GM12878 (cell line): ENCODE measurements at regions not wholly inside any gene's neighbourhood (a gene's known extent, or its start where the extent isn't known, plus 50 kb on each side); places are given as distances from the start of the nearest gene placed in this dataset.

Experiments
- ATAC-seq: fragments of 200-7000 bp; cut with Tn5 transposase; 3 replicates; pipeline ENCODE4 v1.9.1; 2020; ENCODE audit warnings: mild to moderate bottlenecking, moderate library complexity
- BruUV-seq: library from RNA; stranded (reverse); fragments of 400-500 nt; replicated peaks from 2 replicates; lab custom pipeline; 2021; lab: Mats Ljungman, UMichigan
- CTCF ChIA-PET: fragments of 300-600 bp; sonication (Branson Sonifier 250); formaldehyde crosslinking; extraction: SDS; loops from one replicate; lab custom pipeline; 2021; ENCODE audit warnings: inconsistent platforms; lab: Yijun Ruan, JAX
- POLR2A ChIA-PET: fragments of 350-600 bp; formaldehyde crosslinking; extraction: SDS; loops from one replicate; lab custom pipeline; 2021; ENCODE audit warnings: inconsistent platforms; lab: Charles Lee
- RAD21 ChIA-PET: fragments of 300-600 bp; sonication (Branson Sonifier 250); formaldehyde crosslinking; loops from one replicate; lab custom pipeline; 2023; ENCODE audit warnings: antibody characterized with exemption; ENCODE audit not compliant: unreplicated experiment; lab: Charles Lee
- SMC1A ChIA-PET: fragments of 300-600 bp; sonication (Branson Sonifier 250); formaldehyde crosslinking; loops from one replicate; lab custom pipeline; 2023; ENCODE audit not compliant: unreplicated experiment, uncharacterized antibody; lab: Charles Lee
- DNase-seq: peaks from one replicate; pipeline ENCODE4 v3.0.0-alpha.2; 2011; ENCODE audit warnings: low read depth, low spot score
- FAIRE-seq: peaks from 3 replicates; lab custom pipeline; 2011; peaks lifted over from hg19 to GRCh38; lab: Jason Lieb, UNC
- H2AFZ ChIP-seq: 2 replicates; pipeline ENCODE4 v1.6.0; 2011; ENCODE audit warnings: low read depth, low read length, control low read depth; ENCODE audit not compliant: control insufficient read depth
- H3K27ac ChIP-seq: 2 replicates; pipeline ENCODE4 v1.5.1; 2011; ENCODE audit warnings: control low read depth; ENCODE audit not compliant: control insufficient read depth, insufficient read depth
- H3K27me3 ChIP-seq, 2 experiments: replicated peaks in 1 of 2; 2 replicates each; pipeline versions ENCODE4 v1.6.0 to v1.6.1; 2011; ENCODE audit warnings: low read length in 1 of 2; ENCODE audit not compliant: control insufficient read depth in 2 of 2, insufficient read depth in 2 of 2
- H3K36me3 ChIP-seq, 2 experiments: 2 replicates each; pipeline ENCODE4 v1.5.1; 2011; ENCODE audit warnings: low read length in 1 of 2; ENCODE audit not compliant: control insufficient read depth in 2 of 2, insufficient read depth in 2 of 2
- H3K4me1 ChIP-seq: 2 replicates; pipeline ENCODE4 v1.6.1; 2011; ENCODE audit warnings: mild to moderate bottlenecking, low read length, moderate library complexity, mixed read lengths; ENCODE audit not compliant: control insufficient read depth, insufficient read depth
- H3K4me2 ChIP-seq: 2 replicates; pipeline ENCODE4 v1.6.0; 2011; ENCODE audit warnings: control low read depth; ENCODE audit not compliant: control insufficient read depth, insufficient read depth
- H3K4me3 ChIP-seq: fragments of 200-600 bp; sonication (generic); 2 replicates; pipeline ENCODE4 v1.5.1; 2016
- H3K79me2 ChIP-seq: 2 replicates; pipeline ENCODE4 v1.6.0; 2011; ENCODE audit warnings: low read length; ENCODE audit not compliant: control insufficient read depth, insufficient read depth
- H3K9ac ChIP-seq: 2 replicates; pipeline ENCODE4 v1.8.0; 2011; ENCODE audit warnings: low read length, control low read depth, mixed read lengths; ENCODE audit not compliant: control insufficient read depth, insufficient read depth
- H3K9me3 ChIP-seq: replicated peaks from 3 replicates; pipeline ENCODE4 v1.5.1; 2011; ENCODE audit warnings: mild to moderate bottlenecking, low read length; ENCODE audit not compliant: control insufficient read depth, insufficient read depth
- H4K20me1 ChIP-seq: 2 replicates; pipeline ENCODE4 v1.6.0; 2011; ENCODE audit not compliant: control insufficient read depth, insufficient read depth
- CBX3 ChIP-seq: fragments of 200-600 bp; sonication (generic); IDR thresholded peaks from 2 replicates; pipeline ENCODE4 v1.6.1; 2016; ENCODE audit warnings: low read depth, borderline replicate concordance
- CREM ChIP-seq: IDR thresholded peaks from 2 replicates; pipeline ENCODE4 v1.6.1; 2014; ENCODE audit warnings: antibody characterized with exemption, low read depth
- DPF2 ChIP-seq: fragments of 450-650 bp; IDR thresholded peaks from 2 replicates; pipeline ENCODE4 v1.6.1; 2017; ENCODE audit warnings: mild to moderate bottlenecking
- GATAD2B ChIP-seq: fragments of 450-650 bp; conservative IDR thresholded peaks from 2 replicates; pipeline ENCODE4 v1.6.1; 2017; ENCODE audit warnings: low read depth, mild to moderate bottlenecking, moderate library complexity
- IKZF1 ChIP-seq: fragments of 450-650 bp; conservative IDR thresholded peaks from 2 replicates; pipeline ENCODE4 v1.6.1; 2017; ENCODE audit warnings: antibody characterized with exemption, mild to moderate bottlenecking
- MEF2A ChIP-seq: IDR thresholded peaks from 2 replicates; pipeline ENCODE4 v1.6.1; 2011; ENCODE audit warnings: low read depth, mild to moderate bottlenecking, low read length, moderate library complexity; ENCODE audit not compliant: insufficient read depth
- MTA3 ChIP-seq: IDR thresholded peaks from 2 replicates; pipeline ENCODE4 v1.6.1; 2012; ENCODE audit warnings: low read length, inconsistent platforms, borderline replicate concordance
- NFYB ChIP-seq: IDR thresholded peaks from 2 replicates; pipeline ENCODE4 v1.6.1; 2011; ENCODE audit warnings: low read depth, mild to moderate bottlenecking, low read length, improper control_type of control experiment, moderate library complexity; ENCODE audit not compliant: insufficient read depth
- NR2C1 ChIP-seq: fragments of 450-650 bp; IDR thresholded peaks from 2 replicates; pipeline ENCODE4 v1.6.1; 2017; ENCODE audit warnings: antibody characterized with exemption, mild to moderate bottlenecking, moderate library complexity
- PAX8 ChIP-seq: fragments of 450-650 bp; IDR thresholded peaks from 2 replicates; pipeline ENCODE4 v1.6.1; 2017; ENCODE audit warnings: mild to moderate bottlenecking, moderate library complexity
- POLR2A ChIP-seq: IDR thresholded peaks from 2 replicates; pipeline ENCODE4 v1.6.1; 2011; ENCODE audit warnings: low read depth, mild to moderate bottlenecking, low read length
- RAD21 ChIP-seq: IDR thresholded peaks from 2 replicates; pipeline ENCODE4 v1.6.1; 2011; ENCODE audit warnings: mild to moderate bottlenecking, low read depth, low read length, moderate library complexity; ENCODE audit not compliant: insufficient read depth
- SP1 ChIP-seq: IDR thresholded peaks from one replicate; pipeline ENCODE4 v1.6.1; 2011; ENCODE audit warnings: low read depth, low read length
- STAT1 ChIP-seq: fragments of 450-650 bp; conservative IDR thresholded peaks from 2 replicates; pipeline ENCODE4 v1.6.1; 2014; ENCODE audit warnings: antibody characterized with exemption, mild to moderate bottlenecking
- TAF1 ChIP-seq: IDR thresholded peaks from 2 replicates; pipeline ENCODE4 v1.6.1; 2011; ENCODE audit warnings: mild to moderate bottlenecking, low read depth, low read length, borderline replicate concordance
- WRNIP1 ChIP-seq: IDR thresholded peaks from 2 replicates; pipeline ENCODE4 v1.6.1; 2011; ENCODE audit warnings: low read depth, low read length, improper control_type of control experiment, borderline replicate concordance
- ZZZ3 ChIP-seq: IDR thresholded peaks from 2 replicates; pipeline ENCODE4 v1.6.1; 2011; ENCODE audit warnings: low read depth; ENCODE audit not compliant: control insufficient read depth, insufficient read length
- WGBS: methylation state at CpG from one replicate; pipeline ENCODE4 v1.1.6; 2016; ENCODE audit warnings: low lambda C conversion rate; ENCODE audit not compliant: insufficient replicate concordance, insufficient coverage; ENCODE audit errors: missing lambda C conversion rate; 5-methylcytosine and 5-hydroxymethylcytosine counted together
- in situ Hi-C: fragments of 300-500 bp; cut with MboI; formaldehyde crosslinking; loops from 9 replicates; pipeline ENCODE4 v1.14.3; 2018; ENCODE audit warnings: mixed read lengths
- intact Hi-C: fragments of 100-400 bp; cut with micrococcal nuclease; formaldehyde crosslinking; loops from one replicate; pipeline ENCODE4 v1.14.2; 2022; ENCODE audit not compliant: unreplicated experiment
- TF ChIP-seq, protein P1 (sequence below): IDR thresholded peaks from 2 replicates; pipeline ENCODE4 v1.6.1; 2011; ENCODE audit warnings: low read depth, mild to moderate bottlenecking, low read length, moderate library complexity, borderline replicate concordance; ENCODE audit errors: extremely low read depth
- TF ChIP-seq, protein P2 (sequence below): IDR thresholded peaks from 2 replicates; pipeline ENCODE4 v1.6.1; 2011; ENCODE audit warnings: low read depth, low read length, improper control_type of control experiment, borderline replicate concordance

DNA sequence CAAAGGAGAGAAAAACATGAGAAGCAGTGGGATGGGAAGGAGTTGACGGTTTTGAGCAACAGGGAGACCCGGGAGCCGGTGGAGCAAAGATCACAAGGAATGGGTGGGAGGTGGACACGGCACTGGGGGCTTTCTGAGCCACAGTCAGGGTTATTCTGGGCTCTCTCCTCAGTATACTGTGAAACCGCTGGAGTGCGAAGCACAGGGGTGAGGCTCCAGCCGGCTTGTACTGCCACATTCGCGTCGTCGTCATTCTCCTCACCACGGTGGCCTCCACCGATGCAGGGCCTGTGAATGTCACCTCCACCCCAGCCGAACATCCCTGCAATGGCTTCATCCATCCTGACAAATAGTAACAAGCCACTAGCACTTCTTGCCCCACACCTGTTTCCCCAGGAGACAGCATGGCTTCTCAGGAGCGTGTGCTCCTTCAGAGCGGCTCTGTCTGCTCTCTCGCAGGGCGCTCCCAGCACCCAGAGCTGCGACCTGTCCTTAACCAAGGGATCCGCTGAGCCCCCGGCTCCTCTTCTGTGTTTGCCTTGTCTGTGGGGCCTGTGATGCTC, 1165.3 kb downstream of the TBC1D22A start:
- FAIRE-seq, result no peak
- no peaks in the 10 kb centered on the region for H4K20me1 ChIP-seq
- POLR2A ChIA-PET, result no interaction called here
- intact Hi-C loops, result no loop called here
- no peak for DNase-seq
- H2AFZ ChIP-seq, result no peak overlapping the region
- in situ Hi-C loops, result no loop called here
- H3K9me3 ChIP-seq, result peaks cover 5% of the 10 kb centered on the region; the same call in 2 of the 3 replicates
- no peaks in the 10 kb centered on the region for H3K27me3 ChIP-seq
- peaks cover 7% of the 10 kb centered on the region; the same call in 1 of the 2 replicates for H3K4me1 ChIP-seq
- H3K4me3 ChIP-seq, result no peak overlapping the region
- H3K36me3 ChIP-seq, result no peaks in the 10 kb centered on the region
- H3K9ac ChIP-seq, result no peak overlapping the region; the same call in 1 of the 2 replicates
- TF ChIP-seq GATAD2B, result no peak
- TF ChIP-seq STAT1, result no peak
- peak overlapping the region; percentile 17; the same call in 1 of the 2 replicates for H3K4me2 ChIP-seq
- WGBS, result 76% methylated on average over 21 of the region's 21 CpGs
- no peaks in the 10 kb centered on the region for H3K79me2 ChIP-seq
- no peak for ATAC-seq
- SMC1A ChIA-PET, result interaction anchor here (1.1 to 1.2 kb wide), 2 partner anchors 9 to 17 kb away, joined by 3 read pairs; no protein-coding TSS in a partner anchor
- BruUV-seq, result no TSS peak
- no peak overlapping the region; the same call in 1 of the 2 replicates for H3K27ac ChIP-seq
- CTCF ChIA-PET, result interaction anchor here (0.6 kb wide), 1 partner anchor 459 kb away, joined by 3 read pairs; no protein-coding TSS in a partner anchor
- RAD21 ChIA-PET, result interaction anchor here (1.3 kb wide), 1 partner anchor 9 kb away, joined by 4 read pairs; no protein-coding TSS in a partner anchor

DNA sequence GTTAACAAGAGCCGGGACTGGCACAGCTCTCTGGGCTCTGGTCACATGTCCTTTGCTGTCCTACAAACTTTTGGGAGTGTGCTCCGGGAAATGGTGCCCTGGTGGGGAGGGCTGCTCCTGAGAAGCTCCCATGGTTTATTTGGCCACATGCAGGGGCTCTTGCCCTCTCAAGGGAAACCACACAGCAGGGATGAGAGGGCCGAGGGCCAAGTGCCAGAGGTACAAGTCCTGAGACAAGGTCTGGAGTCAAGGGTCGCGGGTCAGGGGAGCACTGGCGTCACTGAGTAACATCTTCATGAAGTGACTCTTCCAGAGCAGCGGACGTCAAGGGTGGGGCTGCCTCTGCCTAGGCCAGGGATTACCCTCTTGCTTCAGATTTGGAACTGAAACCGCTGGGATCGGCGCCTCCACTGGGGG, 1160.6 kb downstream of the TBC1D22A start:
- Histone ChIP-seq H3K36me3 (no peaks in the 10 kb centered on the region), H4K20me1 (no peaks in the 10 kb centered on the region), H3K79me2 (no peaks in the 10 kb centered on the region), H2AFZ (no peak overlapping the region), H3K4me3 (no peak overlapping the region), H3K9ac (no peak overlapping the region), H3K9me3 (peaks cover 5% of the 10 kb centered on the region; the same call in 2 of the 3 replicates), H3K27ac (no peak overlapping the region), H3K4me1 (peaks cover 19% of the 10 kb centered on the region), H3K27me3 (no peaks in the 10 kb centered on the region), H3K4me2 (no peak overlapping the region)
- DNase-seq (no peak), FAIRE-seq (no peak), ATAC-seq (no peak)
- intact Hi-C loops (no loop called here), in situ Hi-C loops (no loop called here)
- POLR2A ChIA-PET, result no interaction called here
- SMC1A ChIA-PET, result no interaction called here
- RAD21 ChIA-PET, result no interaction called here
- 57% methylated on average over 11 of the region's 11 CpGs for WGBS
- no TSS peak for BruUV-seq
- CTCF ChIA-PET, result no interaction called here
- TF ChIP-seq STAT1 (no peak), IKZF1 (no peak), CBX3 (no peak), SP1 (no peak), MEF2A (no peak), NFYB (no peak), ZZZ3 (no peak), NR2C1 (no peak), TAF1 (no peak), MTA3 (no peak), WRNIP1 (no peak), PAX8 (no peak), POLR2A (no peak), CREM (no peak), RAD21 (no peak), DPF2 (no peak)
- TF ChIP-seq, protein P1, sequence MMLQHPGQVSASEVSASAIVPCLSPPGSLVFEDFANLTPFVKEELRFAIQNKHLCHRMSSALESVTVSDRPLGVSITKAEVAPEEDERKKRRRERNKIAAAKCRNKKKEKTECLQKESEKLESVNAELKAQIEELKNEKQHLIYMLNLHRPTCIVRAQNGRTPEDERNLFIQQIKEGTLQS, result no peak
- TF ChIP-seq, protein P2, sequence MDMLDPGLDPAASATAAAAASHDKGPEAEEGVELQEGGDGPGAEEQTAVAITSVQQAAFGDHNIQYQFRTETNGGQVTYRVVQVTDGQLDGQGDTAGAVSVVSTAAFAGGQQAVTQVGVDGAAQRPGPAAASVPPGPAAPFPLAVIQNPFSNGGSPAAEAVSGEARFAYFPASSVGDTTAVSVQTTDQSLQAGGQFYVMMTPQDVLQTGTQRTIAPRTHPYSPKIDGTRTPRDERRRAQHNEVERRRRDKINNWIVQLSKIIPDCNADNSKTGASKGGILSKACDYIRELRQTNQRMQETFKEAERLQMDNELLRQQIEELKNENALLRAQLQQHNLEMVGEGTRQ, result no peak
